Neural progenitor cell (in vitro differentiated cells): ENCODE measurements at regions not wholly inside any gene's neighbourhood (a gene's known extent, or its start where the extent isn't known, plus 50 kb on each side); places are given as distances from the start of the nearest gene placed in this dataset.

Experiments used
- DNase-seq: peaks from one replicate; pipeline ENCODE4 v3.0.0-alpha.2; 2016; ENCODE audit warnings: low spot score
- H2AFZ ChIP-seq: fragments of 200-600 bp; sonication (generic); replicated peaks from 2 replicates; pipeline ENCODE4 v1.6.1; 2016; ENCODE audit warnings: antibody characterized with exemption
- H3F3A ChIP-seq: fragments of 200-600 bp; sonication (generic); 2 replicates; pipeline ENCODE4 v1.6.1; 2016; ENCODE audit warnings: antibody characterized with exemption, low read depth
- H3K27ac ChIP-seq: fragments of 200-600 bp; sonication (generic); 2 replicates; pipeline ENCODE4 v1.5.1; 2016; ENCODE audit warnings: mild to moderate bottlenecking
- H3K27me3 ChIP-seq: fragments of 200-600 bp; sonication (generic); 2 replicates; pipeline ENCODE4 v1.6.1; 2016; ENCODE audit warnings: mild to moderate bottlenecking, moderate library complexity
- H3K36me3 ChIP-seq: fragments of 200-600 bp; sonication (generic); 2 replicates; pipeline ENCODE4 v1.5.1; 2016
- H3K4me1 ChIP-seq: fragments of 200-600 bp; sonication (generic); 2 replicates; pipeline ENCODE4 v1.6.1; 2016; ENCODE audit warnings: mixed run types
- H3K4me2 ChIP-seq: fragments of 200-600 bp; sonication (generic); 2 replicates; pipeline ENCODE4 v1.6.1; 2016
- H3K4me3 ChIP-seq: fragments of 200-600 bp; sonication (generic); 2 replicates; pipeline ENCODE4 v1.5.1; 2016
- H3K79me2 ChIP-seq: fragments of 200-600 bp; sonication (generic); 2 replicates; pipeline ENCODE4 v1.6.1; 2016; ENCODE audit warnings: low read depth
- H3K9ac ChIP-seq: fragments of 200-600 bp; sonication (generic); 2 replicates; pipeline ENCODE4 v1.6.1; 2016
- H3K9me3 ChIP-seq: fragments of 200-600 bp; sonication (generic); 2 replicates; pipeline ENCODE4 v1.5.1; 2016; ENCODE audit warnings: low read depth
- H4K20me1 ChIP-seq: fragments of 200-600 bp; sonication (generic); 2 replicates; pipeline ENCODE4 v1.6.1; 2016; ENCODE audit warnings: low read depth
- H3K27ac Mint-ChIP-seq: 3 replicates; pipeline ENCODE4 v1.8.0; 2021; ENCODE audit warnings: mixed read lengths
- H3K27me3 Mint-ChIP-seq: 2 replicates; pipeline ENCODE4 v1.8.0; 2022; ENCODE audit warnings: low read depth, mild to moderate bottlenecking, inconsistent platforms, moderate library complexity, mixed read lengths; ENCODE audit not compliant: insufficient read depth
- H3K36me3 Mint-ChIP-seq: 3 replicates; pipeline ENCODE4 v1.8.0; 2021; ENCODE audit warnings: mixed read lengths
- H3K4me1 Mint-ChIP-seq: 3 replicates; pipeline ENCODE4 v1.8.0; 2021; ENCODE audit warnings: mixed read lengths
- H3K4me3 Mint-ChIP-seq: 3 replicates; pipeline ENCODE4 v1.8.0; 2021; ENCODE audit warnings: mild to moderate bottlenecking, moderate library complexity, mixed read lengths
- H3K9me3 Mint-ChIP-seq: 3 replicates; pipeline ENCODE4 v1.8.0; 2020; ENCODE audit warnings: mixed read lengths
- EZH2 ChIP-seq: fragments of 200-600 bp; sonication (generic); IDR thresholded peaks from 2 replicates; pipeline ENCODE4 v1.6.1; 2017; ENCODE audit warnings: antibody characterized with exemption, mild to moderate bottlenecking, moderate library complexity
- EZH2phosphoT487 ChIP-seq: fragments of 200-600 bp; sonication (generic); IDR thresholded peaks from 2 replicates; pipeline ENCODE4 v1.6.1; 2017; ENCODE audit warnings: antibody characterized with exemption
- TF ChIP-seq, protein P1 (sequence below): fragments of 200-600 bp; sonication (generic); IDR thresholded peaks from 2 replicates; pipeline ENCODE4 v1.5.1; 2017; ENCODE audit warnings: antibody characterized with exemption, mild to moderate bottlenecking

DNA sequence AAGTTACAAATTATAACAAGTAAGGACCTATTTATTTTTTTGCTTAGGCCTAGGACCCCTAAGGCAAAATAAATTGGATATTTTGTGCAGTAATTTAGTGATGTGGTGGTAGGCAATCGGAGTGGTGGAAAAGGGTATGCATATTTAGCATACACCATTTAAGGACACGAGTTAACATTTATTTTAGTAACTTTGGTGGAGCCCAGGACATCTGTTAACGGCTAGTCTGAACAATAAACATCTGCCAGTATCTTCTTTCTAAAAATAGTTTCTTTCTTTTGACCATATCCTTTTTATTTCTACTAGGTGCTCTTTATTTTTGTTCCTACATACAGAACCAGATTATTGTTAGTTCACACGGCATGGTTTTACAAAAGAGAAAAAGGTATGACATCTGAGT lies 326.3 kb downstream of the CHL1 start:
- Histone ChIP-seq H3K4me3 (no peak overlapping the region), H2AFZ (no peak overlapping the region), H3K27me3 (no peaks in the 10 kb centered on the region), H3K36me3 (no peaks in the 10 kb centered on the region), H3K9ac (no peak overlapping the region), H3K79me2 (no peaks in the 10 kb centered on the region), H3K4me2 (no peak overlapping the region), H3K4me1 (no peaks in the 10 kb centered on the region), H3F3A (no peaks in the 10 kb centered on the region), H3K9me3 (no peaks in the 10 kb centered on the region), H3K27ac (no peak overlapping the region), H4K20me1 (no peaks in the 10 kb centered on the region)
- Mint-ChIP-seq H3K27ac (no peak overlapping the region), H3K36me3 (no peaks in the 10 kb centered on the region), H3K4me1 (no peaks in the 10 kb centered on the region), H3K27me3 (no peaks in the 10 kb centered on the region), H3K4me3 (no peak overlapping the region), H3K9me3 (no peaks in the 10 kb centered on the region)
- TF ChIP-seq EZH2 (no peak), EZH2phosphoT487 (no peak)
- TF ChIP-seq, protein P1, sequence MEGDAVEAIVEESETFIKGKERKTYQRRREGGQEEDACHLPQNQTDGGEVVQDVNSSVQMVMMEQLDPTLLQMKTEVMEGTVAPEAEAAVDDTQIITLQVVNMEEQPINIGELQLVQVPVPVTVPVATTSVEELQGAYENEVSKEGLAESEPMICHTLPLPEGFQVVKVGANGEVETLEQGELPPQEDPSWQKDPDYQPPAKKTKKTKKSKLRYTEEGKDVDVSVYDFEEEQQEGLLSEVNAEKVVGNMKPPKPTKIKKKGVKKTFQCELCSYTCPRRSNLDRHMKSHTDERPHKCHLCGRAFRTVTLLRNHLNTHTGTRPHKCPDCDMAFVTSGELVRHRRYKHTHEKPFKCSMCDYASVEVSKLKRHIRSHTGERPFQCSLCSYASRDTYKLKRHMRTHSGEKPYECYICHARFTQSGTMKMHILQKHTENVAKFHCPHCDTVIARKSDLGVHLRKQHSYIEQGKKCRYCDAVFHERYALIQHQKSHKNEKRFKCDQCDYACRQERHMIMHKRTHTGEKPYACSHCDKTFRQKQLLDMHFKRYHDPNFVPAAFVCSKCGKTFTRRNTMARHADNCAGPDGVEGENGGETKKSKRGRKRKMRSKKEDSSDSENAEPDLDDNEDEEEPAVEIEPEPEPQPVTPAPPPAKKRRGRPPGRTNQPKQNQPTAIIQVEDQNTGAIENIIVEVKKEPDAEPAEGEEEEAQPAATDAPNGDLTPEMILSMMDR: no peak
- DNase-seq: no peak

DNA sequence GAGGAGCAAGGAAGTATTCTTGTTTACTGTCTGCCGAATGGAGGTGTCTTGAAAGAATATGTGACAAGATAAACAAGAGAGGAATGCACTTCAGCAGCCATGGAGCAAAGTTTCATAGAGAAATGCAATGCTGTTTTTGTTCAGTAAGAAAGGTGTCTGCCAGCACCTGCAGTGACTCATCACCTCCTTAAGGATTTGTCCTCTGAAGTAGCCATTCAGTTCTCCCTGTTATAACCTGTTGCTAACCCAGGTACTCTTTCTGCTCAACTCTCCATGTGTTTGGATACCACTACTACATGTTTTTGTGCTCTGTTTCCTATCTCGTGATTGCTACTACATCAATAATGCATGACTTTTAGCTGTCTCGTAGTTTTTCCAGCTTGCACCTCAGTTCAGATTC lies 328.9 kb downstream of the CHL1 start:
- Histone ChIP-seq H3K79me2 (no peaks in the 10 kb centered on the region), H4K20me1 (no peaks in the 10 kb centered on the region), H3F3A (no peaks in the 10 kb centered on the region), H3K9ac (no peak overlapping the region), H3K9me3 (no peaks in the 10 kb centered on the region), H3K27me3 (no peaks in the 10 kb centered on the region), H2AFZ (no peak overlapping the region), H3K4me2 (no peak overlapping the region), H3K4me1 (no peaks in the 10 kb centered on the region), H3K4me3 (no peak overlapping the region), H3K36me3 (no peaks in the 10 kb centered on the region), H3K27ac (no peak overlapping the region)
- Mint-ChIP-seq H3K9me3 (peaks cover 5% of the 10 kb centered on the region), H3K27me3 (no peaks in the 10 kb centered on the region), H3K36me3 (no peaks in the 10 kb centered on the region), H3K4me3 (no peak overlapping the region), H3K4me1 (no peaks in the 10 kb centered on the region), H3K27ac (no peak overlapping the region)
- no peak for DNase-seq
- TF ChIP-seq, protein P1: no peak
- no peak for TF ChIP-seq EZH2phosphoT487

DNA sequence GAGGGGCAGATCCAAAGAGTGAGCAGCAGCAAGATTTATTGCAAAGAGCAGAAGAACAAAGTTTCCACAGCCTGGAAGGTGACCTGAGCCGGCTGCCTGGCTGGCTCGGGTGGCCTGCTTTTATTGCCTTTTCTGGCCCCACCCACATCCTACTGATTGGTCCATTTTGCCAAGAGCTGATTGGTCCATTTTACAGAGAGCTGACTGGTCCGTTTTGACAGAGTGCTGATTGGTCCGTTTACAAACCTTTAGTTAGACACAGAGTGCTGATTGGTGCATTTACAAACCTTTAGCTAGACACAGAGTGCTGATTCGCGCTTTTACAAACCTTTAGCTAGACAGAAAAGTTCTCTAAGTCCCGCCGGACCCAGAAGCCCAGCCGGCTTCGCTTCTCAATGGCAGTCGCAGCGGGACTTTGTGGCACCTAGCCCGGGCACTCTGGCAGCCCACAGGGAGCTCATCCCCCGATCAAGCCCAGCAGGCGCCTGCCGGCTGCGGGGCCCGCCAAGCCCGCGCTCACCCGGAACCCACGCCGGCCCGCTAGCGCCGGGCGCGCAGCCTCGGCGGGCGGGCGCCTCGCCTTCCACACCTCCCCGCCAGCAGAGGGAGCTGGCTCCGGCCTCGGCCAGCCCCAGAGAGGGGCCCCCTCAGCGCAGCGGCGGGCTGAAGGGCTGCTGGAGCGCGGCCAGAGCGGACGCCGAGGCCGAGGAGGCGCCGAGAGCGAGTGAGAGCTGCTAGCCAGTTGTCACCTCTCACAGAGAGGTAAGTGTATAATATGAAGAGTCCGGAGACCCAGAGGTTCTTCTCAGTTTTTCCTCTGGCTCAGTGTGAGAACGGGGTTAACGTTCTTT lies 339.2 kb downstream of the CHL1 start:
- no peaks in the 10 kb centered on the region for H3K4me1 Mint-ChIP-seq
- no peak overlapping the region for H3K27ac Mint-ChIP-seq
- Histone ChIP-seq H2AFZ (peak overlapping the region; percentile 73), H3K9ac (no peak overlapping the region), H3K79me2 (no peaks in the 10 kb centered on the region), H3K36me3 (no peaks in the 10 kb centered on the region), H3K4me1 (no peaks in the 10 kb centered on the region), H3K9me3 (no peaks in the 10 kb centered on the region), H3K27ac (no peak overlapping the region), H3K4me2 (no peak overlapping the region), H3K27me3 (no peaks in the 10 kb centered on the region), H3K4me3 (peak overlapping the region; percentile 33), H3F3A (no peaks in the 10 kb centered on the region), H4K20me1 (no peaks in the 10 kb centered on the region)
- no peak for TF ChIP-seq EZH2phosphoT487
- TF ChIP-seq, protein P1: peak; percentile 44
- no peak overlapping the region for H3K4me3 Mint-ChIP-seq
- peaks cover 4% of the 10 kb centered on the region for H3K27me3 Mint-ChIP-seq
- DNase-seq: peak; percentile 51
- no peaks in the 10 kb centered on the region for H3K36me3 Mint-ChIP-seq
- peaks cover 13% of the 10 kb centered on the region for H3K9me3 Mint-ChIP-seq
